GM10266 (cell line): ENCODE measurements at regions not wholly inside any gene's neighbourhood (a gene's known extent, or its start where the extent isn't known, plus 50 kb on each side); places are given as distances from the start of the nearest gene placed in this dataset.

Experiments used
- DNase-seq: peaks from one replicate; pipeline ENCODE4 v3.0.0; 2012; ENCODE audit errors: extremely low spot score
- TF ChIP-seq, protein P1 (sequence below): IDR thresholded peaks from 2 replicates; pipeline ENCODE4 v1.5.1; 2012; ENCODE audit warnings: mild to moderate bottlenecking, low read depth; ENCODE audit not compliant: control insufficient read depth, insufficient read depth; ENCODE audit errors: missing control alignments

DNA sequence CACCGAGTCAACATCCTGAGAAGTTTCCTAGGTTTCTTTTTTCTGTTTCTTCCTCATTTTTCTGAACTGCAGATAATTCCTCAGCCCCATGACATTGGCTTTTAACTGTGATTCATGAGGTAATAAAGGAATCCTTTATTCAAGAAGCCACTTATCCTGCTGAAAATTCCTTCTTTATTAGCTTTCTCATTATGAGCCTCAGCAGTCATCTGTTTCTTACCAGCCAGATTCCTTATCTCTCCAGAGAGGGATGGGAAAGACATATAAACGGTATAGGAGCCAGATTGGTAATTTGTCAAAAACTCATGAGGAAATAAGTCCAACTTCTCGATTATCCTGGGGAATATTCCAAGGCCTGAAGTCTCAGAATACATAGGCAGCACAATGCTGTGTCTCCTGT lies 465.4 kb downstream of the ICE1 start:
- TF ChIP-seq, protein P1, sequence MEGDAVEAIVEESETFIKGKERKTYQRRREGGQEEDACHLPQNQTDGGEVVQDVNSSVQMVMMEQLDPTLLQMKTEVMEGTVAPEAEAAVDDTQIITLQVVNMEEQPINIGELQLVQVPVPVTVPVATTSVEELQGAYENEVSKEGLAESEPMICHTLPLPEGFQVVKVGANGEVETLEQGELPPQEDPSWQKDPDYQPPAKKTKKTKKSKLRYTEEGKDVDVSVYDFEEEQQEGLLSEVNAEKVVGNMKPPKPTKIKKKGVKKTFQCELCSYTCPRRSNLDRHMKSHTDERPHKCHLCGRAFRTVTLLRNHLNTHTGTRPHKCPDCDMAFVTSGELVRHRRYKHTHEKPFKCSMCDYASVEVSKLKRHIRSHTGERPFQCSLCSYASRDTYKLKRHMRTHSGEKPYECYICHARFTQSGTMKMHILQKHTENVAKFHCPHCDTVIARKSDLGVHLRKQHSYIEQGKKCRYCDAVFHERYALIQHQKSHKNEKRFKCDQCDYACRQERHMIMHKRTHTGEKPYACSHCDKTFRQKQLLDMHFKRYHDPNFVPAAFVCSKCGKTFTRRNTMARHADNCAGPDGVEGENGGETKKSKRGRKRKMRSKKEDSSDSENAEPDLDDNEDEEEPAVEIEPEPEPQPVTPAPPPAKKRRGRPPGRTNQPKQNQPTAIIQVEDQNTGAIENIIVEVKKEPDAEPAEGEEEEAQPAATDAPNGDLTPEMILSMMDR: no peak
- DNase-seq: no peak

DNA sequence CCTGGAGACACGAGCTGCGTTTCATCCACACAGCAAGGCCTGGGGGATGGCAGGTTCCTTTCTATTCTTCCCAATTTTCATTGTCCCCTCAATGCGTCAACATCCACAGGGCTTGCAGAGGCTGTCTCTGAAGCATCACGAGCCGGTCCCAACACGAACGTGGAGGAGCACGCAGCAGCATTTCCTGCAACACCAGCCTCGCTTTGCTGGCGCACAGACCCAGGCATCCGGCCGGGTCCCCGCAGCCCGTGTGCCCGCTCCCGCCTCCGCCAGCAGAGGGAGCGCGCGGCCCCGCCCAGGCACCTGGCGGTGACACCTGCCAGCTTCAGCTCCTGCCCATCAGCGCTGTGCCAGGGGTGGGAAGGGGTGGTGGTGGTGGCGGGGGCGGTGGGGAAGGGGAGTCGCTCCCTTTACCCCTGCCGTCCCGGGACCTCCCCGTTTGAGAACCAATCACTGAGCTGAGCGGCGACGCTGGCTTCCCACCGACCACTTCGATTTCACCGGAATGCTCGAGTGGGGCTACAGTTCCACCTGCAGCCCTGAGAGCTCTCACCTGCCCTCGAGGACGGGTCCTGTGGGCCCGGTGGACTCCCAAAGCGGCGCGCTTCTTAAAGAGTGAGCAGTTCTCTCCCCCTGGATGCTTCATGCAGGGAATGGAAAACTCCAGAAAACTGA lies 464.5 kb downstream of the ICE1 start:
- TF ChIP-seq, protein P1: peak; percentile 88
- DNase-seq: peak; percentile 69

DNA sequence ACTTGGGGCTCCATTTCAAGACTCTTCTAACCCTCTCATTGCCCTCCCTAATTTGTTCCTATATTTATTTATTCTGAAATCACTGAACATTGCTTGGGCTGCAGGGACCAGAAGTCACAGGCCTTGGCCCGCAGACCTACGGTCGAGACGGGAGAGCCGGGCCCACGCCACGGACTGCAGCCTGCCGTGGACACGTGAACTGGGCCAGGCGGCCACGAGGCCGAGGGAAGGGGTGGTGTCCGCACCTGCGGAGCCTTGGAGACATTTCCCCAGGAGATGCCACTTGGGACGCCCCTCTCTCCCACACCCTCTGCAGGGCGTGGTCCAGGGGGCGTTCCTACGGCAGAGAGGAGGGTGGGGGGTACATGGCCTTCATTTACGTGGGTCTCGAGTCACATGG lies 463.9 kb downstream of the ICE1 start:
- TF ChIP-seq, protein P1: no peak
- DNase-seq: no peak

DNA sequence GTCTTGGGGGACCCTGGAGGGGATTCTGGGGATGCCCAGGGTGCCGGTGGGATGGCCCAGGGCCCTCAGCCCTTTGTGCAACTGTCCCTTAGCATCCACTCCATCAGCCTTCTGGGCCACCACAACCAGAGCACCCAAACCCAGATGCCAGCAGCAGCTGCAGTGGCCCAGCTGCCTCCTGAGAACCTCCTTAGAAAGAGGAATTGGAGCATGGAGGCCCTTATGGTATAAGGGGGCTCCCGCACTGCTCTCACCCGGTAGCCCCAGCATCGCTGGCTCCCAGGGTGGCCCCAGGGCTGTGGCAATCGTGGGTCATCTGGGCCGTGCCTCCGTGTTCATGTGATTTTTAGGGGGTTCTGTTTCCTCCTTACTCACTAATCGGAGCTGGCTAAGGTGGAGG lies 463.3 kb downstream of the ICE1 start:
- DNase-seq: no peak
- TF ChIP-seq, protein P1: no peak

DNA sequence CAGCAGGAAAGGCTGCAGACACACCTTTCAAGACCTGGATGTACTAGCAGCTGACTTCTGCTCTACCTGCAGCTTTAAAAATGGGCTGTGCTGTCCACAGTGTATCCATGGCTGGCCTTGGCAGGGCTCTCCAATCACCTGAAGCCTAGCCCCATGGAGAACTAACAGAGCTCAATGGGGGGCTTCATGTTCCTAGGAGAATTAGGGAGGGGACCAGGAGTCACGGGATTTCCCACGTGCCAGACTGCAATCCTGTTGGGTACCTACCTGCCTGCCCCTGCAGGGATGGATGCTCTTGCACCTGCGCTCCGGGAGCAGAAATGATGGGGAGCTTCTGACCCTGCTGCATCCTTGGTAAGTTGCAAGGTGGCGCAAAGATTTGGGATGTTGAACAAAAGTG lies 462.1 kb downstream of the ICE1 start:
- TF ChIP-seq, protein P1: no peak
- no peak for DNase-seq

DNA sequence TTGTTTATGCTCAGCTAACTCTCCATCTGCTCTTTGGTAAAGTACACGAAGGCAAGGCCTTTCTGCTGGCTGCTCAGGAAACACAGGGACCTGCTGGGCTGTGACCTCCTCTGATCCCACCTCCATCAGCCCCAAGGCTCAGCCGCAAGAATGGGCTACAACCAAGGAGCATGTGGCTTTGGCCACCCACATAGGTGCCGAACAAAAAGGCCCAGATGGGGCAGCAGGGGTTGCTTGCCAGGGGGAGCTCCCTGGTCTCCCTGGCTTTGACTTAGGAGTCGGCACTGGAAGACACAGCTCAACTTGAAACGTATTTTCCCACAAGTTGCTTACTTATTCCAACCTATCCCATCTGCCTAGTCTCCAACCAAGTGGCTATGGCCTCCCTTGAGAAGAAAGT lies 461.1 kb downstream of the ICE1 start:
- TF ChIP-seq, protein P1: no peak
- DNase-seq: no peak

DNA sequence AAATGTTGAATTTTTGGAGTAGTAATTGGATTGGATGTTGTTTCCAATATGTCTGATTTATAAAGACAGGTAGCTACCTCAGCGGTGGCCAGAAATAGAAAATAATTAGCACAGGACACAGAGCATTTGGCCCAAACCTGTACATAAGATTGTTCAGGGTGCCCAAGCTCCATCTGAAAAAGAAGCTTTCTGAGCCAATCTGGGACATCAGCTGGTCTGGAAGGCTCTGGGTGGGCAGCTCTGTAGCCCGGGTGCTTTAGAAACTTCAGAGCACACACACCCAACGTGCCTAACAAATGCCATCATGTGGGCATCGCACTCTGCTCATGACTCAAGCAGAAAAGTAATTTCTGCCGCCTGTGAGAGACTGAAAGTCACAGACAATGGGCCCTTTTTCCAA lies 460.7 kb downstream of the ICE1 start:
- TF ChIP-seq, protein P1: no peak
- no peak for DNase-seq
